ENCODE measurements at regions not wholly inside any gene's neighbourhood (a gene's known extent, or its start where the extent isn't known, plus 50 kb on each side); places are given as distances from the start of the nearest gene placed in this dataset.

DNA sequence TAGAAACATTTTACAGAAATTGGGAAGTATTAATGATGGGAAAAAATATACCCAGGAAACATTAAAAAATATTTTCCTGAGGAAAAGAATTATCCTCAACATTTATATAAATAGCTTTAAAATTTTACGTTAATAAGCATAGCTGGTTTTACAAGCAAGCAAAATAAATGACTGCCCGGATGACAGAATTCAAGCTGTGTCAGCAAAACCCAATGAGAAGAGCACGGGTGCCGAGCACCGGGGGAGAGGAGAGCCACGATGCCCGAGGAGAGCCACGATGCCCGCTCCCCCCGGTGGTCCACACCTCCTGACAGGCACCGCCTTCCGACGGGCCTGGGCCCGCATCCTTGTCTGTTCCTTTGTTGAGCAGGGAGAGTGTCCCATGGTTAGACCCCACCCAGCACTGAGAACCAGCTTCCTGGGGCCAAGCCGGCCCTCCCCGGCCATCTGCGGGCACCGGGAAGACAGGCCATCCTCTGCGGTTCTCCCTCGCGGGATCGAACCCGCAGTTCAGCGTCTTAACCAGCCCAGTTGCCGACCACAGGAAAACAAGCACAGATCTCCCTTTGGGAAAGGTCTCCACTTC lies 63.3 kb upstream of the PDE10A start:
- no peak overlapping the region for H3K4me3 ChIP-seq (ENCODE audit: low read length)
- DNase-seq (ENCODE audit: low read depth) = no peak
- TF ChIP-seq, protein P1, sequence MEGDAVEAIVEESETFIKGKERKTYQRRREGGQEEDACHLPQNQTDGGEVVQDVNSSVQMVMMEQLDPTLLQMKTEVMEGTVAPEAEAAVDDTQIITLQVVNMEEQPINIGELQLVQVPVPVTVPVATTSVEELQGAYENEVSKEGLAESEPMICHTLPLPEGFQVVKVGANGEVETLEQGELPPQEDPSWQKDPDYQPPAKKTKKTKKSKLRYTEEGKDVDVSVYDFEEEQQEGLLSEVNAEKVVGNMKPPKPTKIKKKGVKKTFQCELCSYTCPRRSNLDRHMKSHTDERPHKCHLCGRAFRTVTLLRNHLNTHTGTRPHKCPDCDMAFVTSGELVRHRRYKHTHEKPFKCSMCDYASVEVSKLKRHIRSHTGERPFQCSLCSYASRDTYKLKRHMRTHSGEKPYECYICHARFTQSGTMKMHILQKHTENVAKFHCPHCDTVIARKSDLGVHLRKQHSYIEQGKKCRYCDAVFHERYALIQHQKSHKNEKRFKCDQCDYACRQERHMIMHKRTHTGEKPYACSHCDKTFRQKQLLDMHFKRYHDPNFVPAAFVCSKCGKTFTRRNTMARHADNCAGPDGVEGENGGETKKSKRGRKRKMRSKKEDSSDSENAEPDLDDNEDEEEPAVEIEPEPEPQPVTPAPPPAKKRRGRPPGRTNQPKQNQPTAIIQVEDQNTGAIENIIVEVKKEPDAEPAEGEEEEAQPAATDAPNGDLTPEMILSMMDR (conservative IDR thresholded peaks at IDR 0.05; ENCODE audit: low read depth, low read length) = no peak

DNA sequence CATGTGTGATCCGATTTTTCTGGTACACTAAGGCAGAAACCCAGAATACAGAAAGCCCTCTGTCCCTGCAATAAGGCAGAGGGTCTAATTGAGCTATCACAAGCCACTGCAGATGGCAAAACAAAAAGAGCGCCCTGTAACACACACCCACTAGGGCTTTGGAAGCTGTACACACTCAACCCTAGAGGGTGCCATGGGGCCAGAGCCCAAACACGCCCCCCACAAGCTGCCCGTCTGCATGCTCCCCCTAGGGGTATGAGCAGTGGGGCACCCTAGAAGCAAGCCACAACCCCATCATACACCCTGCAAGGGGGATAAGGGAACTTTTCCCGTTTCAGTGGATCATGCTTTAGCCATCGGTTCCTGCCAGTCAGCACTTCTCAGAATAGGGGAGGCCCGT lies 62.2 kb upstream of the PDE10A start:
- TF ChIP-seq, protein P1 (conservative IDR thresholded peaks at IDR 0.05; ENCODE audit: low read depth, low read length) = no peak
- DNase-seq (ENCODE audit: low read depth) = no peak

GRCh38 chr6:165723326-165723725 lies 60.3 kb upstream of the PDE10A start:
- no peak overlapping the region for H3K4me3 ChIP-seq (ENCODE audit: low read length)
- no peak for DNase-seq (ENCODE audit: low read depth)
- TF ChIP-seq, protein P1 (conservative IDR thresholded peaks at IDR 0.05; ENCODE audit: low read depth, low read length) = no peak

More for the DNA sequence above, 62.2 kb upstream of the PDE10A start:
- H3K4me3 ChIP-seq (ENCODE audit: low read length) = no peak overlapping the region

GRCh38 chr6:165722022-165722421 lies 59.0 kb upstream of the PDE10A start:
- no peak for DNase-seq (ENCODE audit: low read depth)
- TF ChIP-seq, protein P1 (conservative IDR thresholded peaks at IDR 0.05; ENCODE audit: low read depth, low read length) = no peak
- no peak overlapping the region for H3K4me3 ChIP-seq (ENCODE audit: low read length)

DNA sequence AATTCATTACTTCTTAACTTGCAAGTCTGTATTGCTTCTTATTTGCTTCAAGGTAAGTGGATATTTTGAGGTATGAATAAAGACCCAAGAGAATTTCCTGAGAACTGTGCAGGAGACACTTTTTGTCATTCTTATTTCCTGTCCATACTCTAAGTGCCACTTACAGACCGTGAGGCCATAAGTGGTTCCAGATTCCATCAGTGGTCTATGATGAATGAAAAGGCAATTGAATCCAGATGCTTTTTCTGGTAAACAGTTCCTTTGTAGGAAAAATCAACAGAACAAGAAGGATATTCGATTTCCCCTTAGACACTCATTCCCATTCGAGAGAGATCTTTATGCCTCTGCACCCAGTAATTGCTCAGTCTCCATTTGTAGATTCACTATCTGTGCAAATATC lies 58.3 kb upstream of the PDE10A start:
- no peak overlapping the region for H3K4me3 ChIP-seq (ENCODE audit: low read length)
- TF ChIP-seq, protein P1 (conservative IDR thresholded peaks at IDR 0.05; ENCODE audit: low read depth, low read length) = no peak
- DNase-seq (ENCODE audit: low read depth) = no peak

DNA sequence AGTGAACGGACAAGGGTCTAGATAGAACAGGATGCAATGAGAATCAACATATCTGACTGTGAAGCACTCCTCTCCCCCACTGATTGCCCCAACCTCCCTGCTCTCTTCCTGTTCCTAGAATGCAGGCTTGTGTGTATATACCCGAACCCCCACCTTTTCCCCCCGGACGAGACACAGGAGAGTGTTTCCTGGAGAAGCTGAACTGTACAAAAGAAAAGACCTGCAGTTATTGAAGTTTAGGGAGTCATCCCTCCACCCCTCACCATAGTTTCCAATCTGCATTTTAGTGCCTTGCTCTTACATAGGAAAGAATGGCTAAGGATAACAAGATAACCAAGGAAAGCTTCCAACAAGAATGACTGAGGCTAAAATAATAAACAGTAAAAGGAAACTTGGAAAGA lies 55.5 kb upstream of the PDE10A start:
- no peak overlapping the region for H3K4me3 ChIP-seq (ENCODE audit: low read length)
- DNase-seq (ENCODE audit: low read depth) = no peak
- TF ChIP-seq, protein P1 (conservative IDR thresholded peaks at IDR 0.05; ENCODE audit: low read depth, low read length) = no peak

GRCh38 chr6:165717732-165718465 lies 54.9 kb upstream of the PDE10A start:
- H3K4me3 ChIP-seq (ENCODE audit: low read length) = no peak overlapping the region
- peak; percentile 25 for DNase-seq (ENCODE audit: low read depth)
- TF ChIP-seq, protein P1 (conservative IDR thresholded peaks at IDR 0.05; ENCODE audit: low read depth, low read length) = no peak

Measured in retinal pigment epithelial cell (primary cell).